NCI-H146 treated with DMSO at 0.1 percent for 48 hours (cell line): ENCODE measurements at regions not wholly inside any gene's neighbourhood (a gene's known extent, or its start where the extent isn't known, plus 50 kb on each side); places are given as distances from the start of the nearest gene placed in this dataset.

ENCODE experiments used
- DNase-seq: peaks from one replicate; lab custom pipeline; 2025; ENCODE audit not compliant: unreplicated experiment; lab: John Stamatoyannopoulos, UW

GRCh38 chr11:92885600-92885999 is 83.9 kb upstream of the MTNR1B start:
- no peak for DNase-seq

- peak; percentile 37 for DNase-seq
Observed at GRCh38 chr11:92886243-92886905, 83.1 kb upstream of the MTNR1B start.

- no peak for DNase-seq
Observed at GRCh38 chr11:92888696-92889095, 80.8 kb upstream of the MTNR1B start.

GRCh38 chr11:92890846-92891245 is 78.6 kb upstream of the MTNR1B start:
- DNase-seq, result no peak

- peak; percentile 41 for DNase-seq
Observed at GRCh38 chr11:92892802-92893684, 76.4 kb upstream of the MTNR1B start.

- no peak for DNase-seq
Observed at GRCh38 chr11:92894197-92894596, 75.3 kb upstream of the MTNR1B start.

- no peak for DNase-seq
Observed at GRCh38 chr11:92897487-92897886, 72.0 kb upstream of the MTNR1B start.

- DNase-seq, result no peak
Observed at GRCh38 chr11:92902417-92902816, 67.0 kb upstream of the MTNR1B start.

- peak; percentile 65 for DNase-seq
Observed at GRCh38 chr11:92907671-92908070, 61.8 kb upstream of the MTNR1B start.

GRCh38 chr11:92909214-92909613 is 60.2 kb upstream of the MTNR1B start:
- DNase-seq, result no peak

- peak; percentile 66 for DNase-seq
Observed at GRCh38 chr11:92911478-92911877, 58.0 kb upstream of the MTNR1B start.

GRCh38 chr11:92915551-92915950 is 53.9 kb upstream of the MTNR1B start:
- DNase-seq, result no peak

GRCh38 chr11:92916299-92916698 is 53.2 kb upstream of the MTNR1B start:
- no peak for DNase-seq

- no peak for DNase-seq
Observed at GRCh38 chr11:92917927-92918326, 51.5 kb upstream of the MTNR1B start.

GRCh38 chr11:92919048-92919447 is 50.4 kb upstream of the MTNR1B start:
- DNase-seq, result no peak
